Muscle layer of colon (tissue), 2 donors: ENCODE measurements at regions not wholly inside any gene's neighbourhood (a gene's known extent, or its start where the extent isn't known, plus 50 kb on each side); places are given as distances from the start of the nearest gene placed in this dataset.

Source experiments
- H3K27ac ChIP-seq: one replicate; pipeline ENCODE4 v1.7.0; 2013; ENCODE audit warnings: low read depth, mild to moderate bottlenecking, low read length, moderate library complexity
- H3K27me3 ChIP-seq, 2 donors: one replicate each; pipeline ENCODE4 v1.7.0; 2013; ENCODE audit warnings: low read length in 2 of 2, mild to moderate bottlenecking in 2 of 2; ENCODE audit not compliant: insufficient read depth in 2 of 2, control insufficient read depth in 1 of 2
- H3K36me3 ChIP-seq: one replicate; pipeline ENCODE4 v1.7.0; 2013; ENCODE audit warnings: mild to moderate bottlenecking, low read length; ENCODE audit not compliant: insufficient read depth
- H3K4me1 ChIP-seq: one replicate; pipeline ENCODE4 v1.7.0; 2013; ENCODE audit warnings: mild to moderate bottlenecking, low read length; ENCODE audit not compliant: insufficient read depth
- H3K4me3 ChIP-seq, 2 donors: one replicate each; pipeline ENCODE4 v1.7.0; 2013; ENCODE audit warnings: low read length in 2 of 2, low read depth in 1 of 2, mild to moderate bottlenecking in 1 of 2, moderate library complexity in 1 of 2
- H3K9ac ChIP-seq: one replicate; pipeline ENCODE4 v1.7.0; 2013; ENCODE audit warnings: low read length
- H3K9me3 ChIP-seq: one replicate; pipeline ENCODE4 v1.7.0; 2013; ENCODE audit warnings: mild to moderate bottlenecking, low read length
- donor health status: abdominal sarcoma.
- donor health status: Adenocarcinoma of cecum.

GRCh38 chr7:69169386-69169785 is 428.9 kb upstream of the AUTS2 start:
- Histone ChIP-seq H3K27ac (no peak overlapping the region), H3K9ac (no peak overlapping the region), H3K4me1 (no peaks in the 10 kb centered on the region), H3K27me3 (no peaks in the 10 kb centered on the region), H3K9me3 (no peaks in the 10 kb centered on the region), H3K4me3 (no peak overlapping the region), H3K36me3 (no peaks in the 10 kb centered on the region)

- Histone ChIP-seq H3K9ac (no peak overlapping the region), H3K36me3 (no peaks in the 10 kb centered on the region), H3K4me3 (no peak overlapping the region), H3K9me3 (no peaks in the 10 kb centered on the region), H3K27ac (no peak overlapping the region), H3K27me3 (no peaks in the 10 kb centered on the region), H3K4me1 (peaks cover 9% of the 10 kb centered on the region)
Observed at GRCh38 chr7:69172357-69173077, 425.8 kb upstream of the AUTS2 start.

GRCh38 chr7:69173341-69173740 is 424.9 kb upstream of the AUTS2 start:
- H3K9ac ChIP-seq, result no peak overlapping the region
- peaks cover 11% of the 10 kb centered on the region for H3K4me1 ChIP-seq
- no peaks in the 10 kb centered on the region for H3K36me3 ChIP-seq
- H3K27me3 ChIP-seq, result no peaks in the 10 kb centered on the region
- no peak overlapping the region for H3K27ac ChIP-seq
- no peak overlapping the region for H3K4me3 ChIP-seq
- H3K9me3 ChIP-seq, result no peaks in the 10 kb centered on the region

- Histone ChIP-seq H3K9ac (no peak overlapping the region), H3K36me3 (no peaks in the 10 kb centered on the region), H3K9me3 (no peaks in the 10 kb centered on the region), H3K4me3 (no peak overlapping the region), H3K27ac (no peak overlapping the region), H3K4me1 (peaks cover 11% of the 10 kb centered on the region), H3K27me3 (no peaks in the 10 kb centered on the region)
Observed at GRCh38 chr7:69173846-69174245, 424.4 kb upstream of the AUTS2 start.

GRCh38 chr7:69176841-69177240 is 421.4 kb upstream of the AUTS2 start:
- Histone ChIP-seq H3K4me3 (no peak overlapping the region), H3K36me3 (no peaks in the 10 kb centered on the region), H3K9ac (no peak overlapping the region), H3K27ac (no peak overlapping the region), H3K27me3 (no peaks in the 10 kb centered on the region), H3K4me1 (peaks cover 11% of the 10 kb centered on the region), H3K9me3 (no peaks in the 10 kb centered on the region)

GRCh38 chr7:69177461-69177861 is 420.8 kb upstream of the AUTS2 start:
- no peaks in the 10 kb centered on the region for H3K36me3 ChIP-seq
- H3K27me3 ChIP-seq, result no peaks in the 10 kb centered on the region
- H3K9ac ChIP-seq, result no peak overlapping the region
- H3K27ac ChIP-seq, result no peak overlapping the region
- peaks cover 11% of the 10 kb centered on the region for H3K4me1 ChIP-seq
- no peaks in the 10 kb centered on the region for H3K9me3 ChIP-seq
- H3K4me3 ChIP-seq, result no peak overlapping the region

GRCh38 chr7:69177941-69178494 is 420.3 kb upstream of the AUTS2 start:
- Histone ChIP-seq H3K36me3 (no peaks in the 10 kb centered on the region), H3K9ac (no peak overlapping the region), H3K4me3 (no peak overlapping the region), H3K27me3 (no peaks in the 10 kb centered on the region), H3K4me1 (peaks cover 11% of the 10 kb centered on the region), H3K27ac (no peak overlapping the region), H3K9me3 (no peaks in the 10 kb centered on the region)

- Histone ChIP-seq H3K27me3 (no peaks in the 10 kb centered on the region), H3K9me3 (no peaks in the 10 kb centered on the region), H3K9ac (no peak overlapping the region), H3K4me1 (peaks cover 11% of the 10 kb centered on the region), H3K27ac (no peak overlapping the region), H3K36me3 (no peaks in the 10 kb centered on the region), H3K4me3 (no peak overlapping the region)
Observed at GRCh38 chr7:69180662-69181061, 417.6 kb upstream of the AUTS2 start.

- Histone ChIP-seq H3K9ac (no peak overlapping the region), H3K4me1 (no peaks in the 10 kb centered on the region), H3K36me3 (no peaks in the 10 kb centered on the region), H3K27me3 (no peaks in the 10 kb centered on the region), H3K27ac (no peak overlapping the region), H3K9me3 (no peaks in the 10 kb centered on the region), H3K4me3 (no peak overlapping the region)
Observed at GRCh38 chr7:69182596-69183467, 415.4 kb upstream of the AUTS2 start.

GRCh38 chr7:69184339-69184738 is 413.9 kb upstream of the AUTS2 start:
- Histone ChIP-seq H3K9me3 (no peaks in the 10 kb centered on the region), H3K27me3 (no peaks in the 10 kb centered on the region), H3K4me3 (no peak overlapping the region), H3K36me3 (no peaks in the 10 kb centered on the region), H3K9ac (no peak overlapping the region), H3K4me1 (no peaks in the 10 kb centered on the region), H3K27ac (no peak overlapping the region)

- H3K27ac ChIP-seq, result no peak overlapping the region
- no peak overlapping the region for H3K4me3 ChIP-seq
- H3K9ac ChIP-seq, result no peak overlapping the region
- no peaks in the 10 kb centered on the region for H3K4me1 ChIP-seq
- H3K27me3 ChIP-seq, result no peaks in the 10 kb centered on the region
- H3K9me3 ChIP-seq, result no peaks in the 10 kb centered on the region
- no peaks in the 10 kb centered on the region for H3K36me3 ChIP-seq
Observed at GRCh38 chr7:69185170-69185569, 413.1 kb upstream of the AUTS2 start.
